ENCODE measurements at regions not wholly inside any gene's neighbourhood (a gene's known extent, or its start where the extent isn't known, plus 50 kb on each side); places are given as distances from the start of the nearest gene placed in this dataset.
"Not testable (repeated sequence)": the region's sequence is repeated elsewhere in the genome, so short reads cannot be mapped to it uniquely, and the experiment has no call there.

GRCh38 chr16:16991711-16992110, 479.0 kb downstream of the XYLT1 start:
- no peaks in the 10 kb centered on the region for H3K4me1 ChIP-seq (ENCODE audit: control insufficient read depth, low read depth, low read length)
- H3K4me3 ChIP-seq (ENCODE audit: low read length) = no peak overlapping the region
- no peak overlapping the region for H3K27ac ChIP-seq (ENCODE audit: low read length)
- H3K27me3 ChIP-seq (ENCODE audit: control insufficient read depth, insufficient read depth, low read length) = no peaks in the 10 kb centered on the region
- H3K9me3 ChIP-seq (ENCODE audit: control insufficient read depth, low read depth, low read length) = no peaks in the 10 kb centered on the region
- H3K9ac ChIP-seq (ENCODE audit: low read length) = no peak overlapping the region
- H3K36me3 ChIP-seq (ENCODE audit: control insufficient read depth, low read depth, low read length) = no peaks in the 10 kb centered on the region

- Histone ChIP-seq H3K4me1 (ENCODE audit: control insufficient read depth, low read depth, low read length) (no peaks in the 10 kb centered on the region), H3K36me3 (ENCODE audit: control insufficient read depth, low read depth, low read length) (no peaks in the 10 kb centered on the region), H3K27ac (ENCODE audit: low read length) (no peak overlapping the region), H3K4me3 (ENCODE audit: low read length) (no peak overlapping the region), H3K9me3 (ENCODE audit: control insufficient read depth, low read depth, low read length) (no peaks in the 10 kb centered on the region), H3K27me3 (ENCODE audit: control insufficient read depth, insufficient read depth, low read length) (no peaks in the 10 kb centered on the region), H3K9ac (ENCODE audit: low read length) (no peak overlapping the region)
Observed at GRCh38 chr16:16992975-16993765, 477.6 kb downstream of the XYLT1 start.

- Histone ChIP-seq H3K4me3 (ENCODE audit: low read length) (no peak overlapping the region), H3K27ac (ENCODE audit: low read length) (no peak overlapping the region), H3K9me3 (ENCODE audit: control insufficient read depth, low read depth, low read length) (no peaks in the 10 kb centered on the region), H3K4me1 (ENCODE audit: control insufficient read depth, low read depth, low read length) (no peaks in the 10 kb centered on the region), H3K36me3 (ENCODE audit: control insufficient read depth, low read depth, low read length) (no peaks in the 10 kb centered on the region), H3K9ac (ENCODE audit: low read length) (no peak overlapping the region), H3K27me3 (ENCODE audit: control insufficient read depth, insufficient read depth, low read length) (no peaks in the 10 kb centered on the region)
Observed at GRCh38 chr16:16994831-16995230, 475.9 kb downstream of the XYLT1 start.

GRCh38 chr16:16996827-16997226, 473.9 kb downstream of the XYLT1 start:
- H3K4me1 ChIP-seq (ENCODE audit: control insufficient read depth, low read depth, low read length) = no peaks in the 10 kb centered on the region
- H3K36me3 ChIP-seq (ENCODE audit: control insufficient read depth, low read depth, low read length) = no peaks in the 10 kb centered on the region
- no peak overlapping the region for H3K4me3 ChIP-seq (ENCODE audit: low read length)
- H3K9ac ChIP-seq (ENCODE audit: low read length) = no peak overlapping the region
- no peaks in the 10 kb centered on the region for H3K27me3 ChIP-seq (ENCODE audit: control insufficient read depth, insufficient read depth, low read length)
- H3K9me3 ChIP-seq (ENCODE audit: control insufficient read depth, low read depth, low read length) = no peaks in the 10 kb centered on the region
- no peak overlapping the region for H3K27ac ChIP-seq (ENCODE audit: low read length)

- Histone ChIP-seq H3K27me3 (ENCODE audit: control insufficient read depth, insufficient read depth, low read length) (no peaks in the 10 kb centered on the region), H3K9ac (ENCODE audit: low read length) (no peak overlapping the region), H3K36me3 (ENCODE audit: control insufficient read depth, low read depth, low read length) (no peaks in the 10 kb centered on the region), H3K9me3 (ENCODE audit: control insufficient read depth, low read depth, low read length) (no peaks in the 10 kb centered on the region), H3K4me1 (ENCODE audit: control insufficient read depth, low read depth, low read length) (no peaks in the 10 kb centered on the region), H3K4me3 (ENCODE audit: low read length) (no peak overlapping the region), H3K27ac (ENCODE audit: low read length) (no peak overlapping the region)
Observed at GRCh38 chr16:16997349-16997748, 473.4 kb downstream of the XYLT1 start.

GRCh38 chr16:17001471-17001870, 469.3 kb downstream of the XYLT1 start:
- Histone ChIP-seq H3K9me3 (ENCODE audit: control insufficient read depth, low read depth, low read length) (no peaks in the 10 kb centered on the region), H3K36me3 (ENCODE audit: control insufficient read depth, low read depth, low read length) (no peaks in the 10 kb centered on the region), H3K4me1 (ENCODE audit: control insufficient read depth, low read depth, low read length) (no peaks in the 10 kb centered on the region), H3K9ac (ENCODE audit: low read length) (no peak overlapping the region), H3K27me3 (ENCODE audit: control insufficient read depth, insufficient read depth, low read length) (no peaks in the 10 kb centered on the region), H3K27ac (ENCODE audit: low read length) (no peak overlapping the region), H3K4me3 (ENCODE audit: low read length) (no peak overlapping the region)

GRCh38 chr16:17002565-17002964, 468.2 kb downstream of the XYLT1 start:
- Histone ChIP-seq H3K36me3 (ENCODE audit: control insufficient read depth, low read depth, low read length) (no peaks in the 10 kb centered on the region), H3K27ac (ENCODE audit: low read length) (no peak overlapping the region), H3K4me3 (ENCODE audit: low read length) (no peak overlapping the region), H3K4me1 (ENCODE audit: control insufficient read depth, low read depth, low read length) (no peaks in the 10 kb centered on the region), H3K9me3 (ENCODE audit: control insufficient read depth, low read depth, low read length) (no peaks in the 10 kb centered on the region), H3K9ac (ENCODE audit: low read length) (no peak overlapping the region), H3K27me3 (ENCODE audit: control insufficient read depth, insufficient read depth, low read length) (no peaks in the 10 kb centered on the region)

GRCh38 chr16:17005963-17006362, 464.8 kb downstream of the XYLT1 start:
- not testable (repeated sequence) for H3K4me1 ChIP-seq (ENCODE audit: control insufficient read depth, low read depth, low read length); H3K27ac ChIP-seq (ENCODE audit: low read length); H3K9ac ChIP-seq (ENCODE audit: low read length); H3K36me3 ChIP-seq (ENCODE audit: control insufficient read depth, low read depth, low read length); H3K9me3 ChIP-seq (ENCODE audit: control insufficient read depth, low read depth, low read length); H3K27me3 ChIP-seq (ENCODE audit: control insufficient read depth, insufficient read depth, low read length); H3K4me3 ChIP-seq (ENCODE audit: low read length)

- Histone ChIP-seq H3K27me3 (ENCODE audit: control insufficient read depth, insufficient read depth, low read length) (no peaks in the 10 kb centered on the region), H3K4me3 (ENCODE audit: low read length) (no peak overlapping the region), H3K9ac (ENCODE audit: low read length) (no peak overlapping the region), H3K9me3 (ENCODE audit: control insufficient read depth, low read depth, low read length) (no peaks in the 10 kb centered on the region), H3K36me3 (ENCODE audit: control insufficient read depth, low read depth, low read length) (no peaks in the 10 kb centered on the region), H3K27ac (ENCODE audit: low read length) (no peak overlapping the region), H3K4me1 (ENCODE audit: control insufficient read depth, low read depth, low read length) (no peaks in the 10 kb centered on the region)
Observed at GRCh38 chr16:17011712-17012111, 459.0 kb downstream of the XYLT1 start.

GRCh38 chr16:17013038-17013437, 457.7 kb downstream of the XYLT1 start:
- Histone ChIP-seq H3K9ac (ENCODE audit: low read length) (no peak overlapping the region), H3K36me3 (ENCODE audit: control insufficient read depth, low read depth, low read length) (no peaks in the 10 kb centered on the region), H3K4me1 (ENCODE audit: control insufficient read depth, low read depth, low read length) (no peaks in the 10 kb centered on the region), H3K4me3 (ENCODE audit: low read length) (no peak overlapping the region), H3K9me3 (ENCODE audit: control insufficient read depth, low read depth, low read length) (no peaks in the 10 kb centered on the region), H3K27me3 (ENCODE audit: control insufficient read depth, insufficient read depth, low read length) (no peaks in the 10 kb centered on the region), H3K27ac (ENCODE audit: low read length) (no peak overlapping the region)

GRCh38 chr16:17014484-17015121, 456.2 kb downstream of the XYLT1 start:
- no peak overlapping the region for H3K27ac ChIP-seq (ENCODE audit: low read length)
- H3K9ac ChIP-seq (ENCODE audit: low read length) = no peak overlapping the region
- H3K36me3 ChIP-seq (ENCODE audit: control insufficient read depth, low read depth, low read length) = no peaks in the 10 kb centered on the region
- H3K9me3 ChIP-seq (ENCODE audit: control insufficient read depth, low read depth, low read length) = no peaks in the 10 kb centered on the region
- H3K4me3 ChIP-seq (ENCODE audit: low read length) = no peak overlapping the region
- H3K4me1 ChIP-seq (ENCODE audit: control insufficient read depth, low read depth, low read length) = no peaks in the 10 kb centered on the region
- H3K27me3 ChIP-seq (ENCODE audit: control insufficient read depth, insufficient read depth, low read length) = no peaks in the 10 kb centered on the region

- H3K4me3 ChIP-seq (ENCODE audit: low read length) = no peak overlapping the region
- no peak overlapping the region for H3K27ac ChIP-seq (ENCODE audit: low read length)
- H3K36me3 ChIP-seq (ENCODE audit: control insufficient read depth, low read depth, low read length) = no peaks in the 10 kb centered on the region
- H3K27me3 ChIP-seq (ENCODE audit: control insufficient read depth, insufficient read depth, low read length) = no peaks in the 10 kb centered on the region
- no peaks in the 10 kb centered on the region for H3K4me1 ChIP-seq (ENCODE audit: control insufficient read depth, low read depth, low read length)
- H3K9ac ChIP-seq (ENCODE audit: low read length) = no peak overlapping the region
- no peaks in the 10 kb centered on the region for H3K9me3 ChIP-seq (ENCODE audit: control insufficient read depth, low read depth, low read length)
Observed at GRCh38 chr16:17015702-17016101, 455.1 kb downstream of the XYLT1 start.

All from iPS-18a (cell line).